ENCODE measurements at regions not wholly inside any gene's neighbourhood (a gene's known extent, or its start where the extent isn't known, plus 50 kb on each side); places are given as distances from the start of the nearest gene placed in this dataset.
"Not testable (repeated sequence)": the region's sequence is repeated elsewhere in the genome, so short reads cannot be mapped to it uniquely, and the experiment has no call there.

DNA sequence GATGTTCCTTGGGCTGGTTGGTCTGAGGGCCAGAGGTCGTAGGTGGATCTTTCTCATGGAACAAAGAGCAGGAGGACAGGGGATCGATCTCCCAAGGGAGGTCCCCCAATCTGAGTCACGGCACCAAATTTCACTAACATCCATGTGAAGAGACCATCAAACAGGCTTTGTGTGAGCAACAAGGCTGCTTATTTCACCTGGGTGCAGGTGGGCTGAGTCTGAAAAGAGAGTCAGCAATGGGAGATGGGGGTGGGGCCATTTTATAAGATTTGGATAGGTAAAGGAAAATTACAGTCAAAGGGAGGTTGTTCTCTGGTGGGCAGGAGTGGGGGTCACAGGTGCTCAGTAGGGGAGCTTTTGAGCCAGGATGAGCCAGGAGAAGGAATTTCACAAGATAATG, 334.0 kb upstream of the HTR1E start:
- DNase-seq = not testable (repeated sequence)

DNA sequence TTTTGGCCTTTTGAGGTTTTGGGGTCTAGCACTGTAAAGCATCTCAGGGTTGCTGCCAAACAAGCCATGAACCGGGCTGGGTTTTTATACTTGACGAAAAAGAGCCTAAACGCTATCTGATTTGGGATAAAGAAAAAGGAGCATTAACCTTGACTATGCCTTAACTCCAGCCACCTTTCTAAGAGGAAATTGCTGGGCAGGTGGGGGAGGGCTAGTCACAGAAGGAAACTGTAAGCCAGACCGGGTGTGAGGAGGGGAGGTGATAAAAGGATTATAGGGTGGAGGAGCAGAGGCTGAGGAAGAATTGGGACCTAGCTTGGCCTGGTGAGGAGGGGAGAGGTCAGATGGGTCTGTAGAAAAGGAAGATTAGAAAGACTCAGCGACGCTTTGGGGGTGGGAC, 335.2 kb upstream of the HTR1E start:
- DNase-seq = not testable (repeated sequence)

DNA sequence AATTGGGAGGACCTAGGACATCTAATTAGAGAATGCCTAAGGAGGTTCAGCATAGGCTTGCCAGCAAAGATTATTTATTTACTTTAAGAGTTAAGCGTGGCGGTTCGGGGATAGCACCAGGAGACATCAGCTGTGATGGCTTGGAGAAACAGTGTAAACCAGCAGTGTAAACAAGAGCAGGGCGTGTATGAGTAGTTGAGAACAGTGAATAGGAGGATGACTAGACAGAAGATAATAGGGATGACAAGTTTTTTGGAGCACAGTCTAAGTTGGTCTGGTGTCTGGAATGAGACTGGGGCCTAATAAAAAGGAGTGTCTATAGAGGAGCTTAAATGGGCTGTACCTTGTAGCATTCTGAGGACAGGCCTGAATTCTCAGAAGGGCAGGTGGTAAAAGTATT, 338.4 kb upstream of the HTR1E start:
- DNase-seq = not testable (repeated sequence)

DNA sequence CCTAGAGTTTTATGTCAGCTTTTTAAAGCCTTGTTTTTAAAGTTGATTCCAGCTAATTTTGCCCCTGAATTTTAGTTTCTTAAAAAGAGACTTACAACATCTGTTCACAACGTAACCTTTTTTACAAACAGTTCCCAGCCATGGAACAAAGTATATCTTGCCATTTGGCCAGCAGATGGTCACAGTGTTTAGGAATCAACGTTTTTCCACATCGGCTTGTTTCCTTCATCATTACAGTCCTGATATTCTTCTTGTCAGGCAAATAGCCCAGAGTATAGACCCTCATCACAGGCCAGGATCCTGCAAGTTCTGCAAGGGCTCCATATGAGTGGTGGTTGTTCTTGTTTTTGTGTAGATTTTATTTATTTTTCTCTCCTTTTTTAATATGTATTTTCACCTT, 341.7 kb upstream of the HTR1E start:
- DNase-seq = no peak

DNA sequence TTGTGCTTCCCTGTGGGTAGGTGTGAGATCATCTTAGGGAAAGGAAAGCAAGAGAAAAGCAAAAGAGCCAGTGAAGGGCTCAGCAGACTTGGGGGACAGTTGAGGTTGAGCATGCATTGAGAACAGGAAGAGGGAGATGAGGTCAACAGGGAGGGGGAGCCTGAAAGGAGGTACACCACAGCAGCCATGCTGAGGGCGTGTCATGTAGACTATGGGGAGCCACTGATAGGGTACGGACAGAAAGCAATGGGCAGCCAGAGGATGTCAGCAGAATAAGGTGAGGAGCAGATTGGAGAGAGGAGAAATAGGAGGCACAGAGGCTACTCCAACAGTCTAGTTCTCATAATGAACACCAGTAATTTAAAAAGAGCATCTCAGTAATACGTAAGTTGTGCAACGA, 351.1 kb upstream of the HTR1E start:
- DNase-seq = no peak

DNA sequence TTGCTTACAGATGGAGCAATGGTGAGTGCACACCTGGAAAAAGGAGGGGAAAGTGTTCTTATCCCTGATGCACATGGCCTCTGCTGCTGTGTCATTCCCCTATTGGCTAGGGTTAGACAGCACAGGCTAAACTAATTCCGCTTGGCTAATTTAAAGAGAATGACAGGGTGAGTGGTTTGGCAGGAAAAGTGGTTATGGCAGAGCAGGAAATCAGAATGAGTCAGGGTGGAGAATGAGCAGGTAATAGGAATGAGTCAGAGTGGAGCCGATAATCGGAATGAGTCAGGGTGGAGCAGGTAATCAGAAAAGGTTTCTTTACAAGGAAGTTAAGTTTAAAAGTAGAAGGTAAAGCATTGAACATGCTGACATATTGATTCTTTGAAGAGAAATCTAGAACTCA, 355.5 kb upstream of the HTR1E start:
- DNase-seq = no peak

DNA sequence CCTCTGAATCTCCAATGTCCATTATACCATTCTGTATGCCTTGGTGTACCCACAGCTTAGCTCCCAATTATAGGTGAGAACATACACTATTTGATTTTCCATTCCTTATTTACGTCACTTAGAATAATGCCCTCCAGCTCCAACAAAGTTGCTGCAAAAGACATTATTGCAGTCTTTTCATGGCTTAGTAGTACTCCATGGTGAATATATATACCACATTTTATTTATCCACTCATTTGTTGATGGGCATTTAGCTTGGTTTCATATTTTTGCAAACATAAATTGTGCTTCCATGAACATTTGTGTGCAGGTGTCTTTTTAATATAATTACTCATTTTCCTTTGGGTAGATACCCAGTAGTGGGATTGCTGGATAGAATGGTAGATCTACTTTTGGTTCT, 374.1 kb upstream of the HTR1E start:
- no peak for DNase-seq

DNA sequence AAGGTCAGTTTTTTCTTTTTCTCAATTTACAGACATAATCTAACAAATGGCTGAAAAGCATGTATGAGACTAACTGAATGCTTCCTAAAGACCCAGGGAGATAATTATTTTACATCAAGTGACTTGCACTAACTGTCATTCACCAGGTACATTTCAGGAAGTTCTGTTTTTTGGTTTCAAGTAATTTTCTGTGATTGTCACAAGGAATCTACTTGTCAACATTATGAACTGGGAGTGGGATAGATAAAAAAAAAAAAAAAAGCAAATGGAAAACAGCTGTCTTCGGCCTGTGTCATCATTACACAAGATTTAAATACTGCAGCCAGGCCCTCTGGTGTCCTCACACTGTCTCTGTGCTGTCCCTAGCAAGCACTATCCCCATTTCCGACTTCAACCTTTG, 379.0 kb upstream of the HTR1E start:
- no peak for DNase-seq

DNA sequence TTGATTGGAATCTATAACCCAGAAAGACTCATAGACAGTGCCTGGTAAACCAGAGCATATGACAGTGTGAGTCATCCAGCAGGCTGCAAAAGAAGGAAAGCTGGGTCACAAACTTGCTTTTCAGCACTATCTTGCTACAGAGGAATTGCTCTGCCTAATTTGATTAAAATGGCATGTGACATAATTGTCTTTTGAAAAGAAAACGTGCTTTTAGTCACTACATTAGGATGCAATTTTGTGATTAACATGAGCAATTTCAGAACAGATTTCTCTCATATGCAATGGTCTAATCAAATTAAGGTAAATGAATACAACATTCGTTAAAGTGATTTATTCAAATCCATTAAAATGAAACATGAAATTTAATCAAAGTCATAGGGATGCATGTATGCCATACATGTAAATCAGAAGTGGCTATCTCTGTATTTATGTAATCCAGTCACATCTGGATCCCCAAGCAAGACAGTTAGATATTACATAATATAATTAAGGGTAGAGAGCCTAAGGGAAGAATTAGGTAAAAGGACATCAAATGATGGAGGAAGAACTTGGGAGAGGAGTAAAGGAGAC, 400.0 kb upstream of the HTR1E start:
- DNase-seq = no peak

DNA sequence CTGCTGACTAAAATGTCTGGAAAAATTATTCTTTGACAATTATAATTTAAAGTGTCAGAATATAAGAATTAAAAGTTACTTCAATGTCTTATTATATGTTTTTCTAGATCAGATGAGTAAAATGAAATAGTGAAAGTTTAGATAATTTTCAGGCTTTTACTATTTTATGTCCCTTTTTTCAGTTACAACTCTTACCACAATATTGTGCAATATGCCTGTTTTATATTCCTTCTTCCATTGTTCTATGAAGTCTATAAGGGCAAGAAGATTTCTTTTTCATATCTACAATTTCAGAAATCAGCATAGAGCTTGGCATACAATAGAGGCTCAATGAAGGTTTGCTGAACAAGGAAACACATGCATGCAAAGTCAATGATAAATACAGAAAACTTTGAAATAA, 401.2 kb upstream of the HTR1E start:
- DNase-seq = no peak

DNA sequence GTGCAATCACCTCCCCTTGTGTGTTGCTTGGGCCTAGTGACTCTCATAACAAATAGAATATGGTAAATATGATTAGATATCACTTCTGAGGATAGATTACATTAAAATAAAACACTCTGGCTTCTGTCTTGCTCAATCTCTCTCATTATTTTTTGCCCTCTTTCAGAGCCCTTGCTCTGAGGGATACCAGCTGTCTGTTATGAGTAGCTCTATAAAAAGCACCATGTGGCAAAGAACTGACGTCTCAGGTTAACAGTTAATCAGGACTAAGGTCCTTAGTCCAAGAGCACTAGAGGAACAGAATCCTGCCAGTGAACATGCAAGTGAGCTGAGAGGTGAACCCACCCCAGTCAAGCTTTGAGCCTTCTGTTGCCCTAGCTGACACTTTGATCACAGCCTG, 402.2 kb upstream of the HTR1E start:
- DNase-seq = no peak

DNA sequence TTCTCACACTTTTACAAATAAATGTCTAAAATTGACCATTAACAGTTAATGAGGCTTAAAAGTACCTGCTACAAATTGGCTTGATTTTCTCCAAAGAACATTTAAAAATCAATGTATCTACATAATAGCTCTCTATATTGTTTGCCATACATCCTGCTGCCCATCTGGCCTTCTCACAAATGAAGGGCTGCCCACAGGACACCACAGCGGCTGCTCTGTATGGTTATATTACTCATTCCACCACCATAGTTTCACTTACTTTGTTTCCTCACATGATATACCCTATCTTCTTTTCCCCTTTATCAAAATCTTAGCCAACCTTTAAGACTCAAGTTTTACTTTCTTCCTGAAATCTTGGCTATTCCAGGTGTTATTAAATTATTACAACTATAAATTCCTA, 407.7 kb upstream of the HTR1E start:
- DNase-seq = no peak

DNA sequence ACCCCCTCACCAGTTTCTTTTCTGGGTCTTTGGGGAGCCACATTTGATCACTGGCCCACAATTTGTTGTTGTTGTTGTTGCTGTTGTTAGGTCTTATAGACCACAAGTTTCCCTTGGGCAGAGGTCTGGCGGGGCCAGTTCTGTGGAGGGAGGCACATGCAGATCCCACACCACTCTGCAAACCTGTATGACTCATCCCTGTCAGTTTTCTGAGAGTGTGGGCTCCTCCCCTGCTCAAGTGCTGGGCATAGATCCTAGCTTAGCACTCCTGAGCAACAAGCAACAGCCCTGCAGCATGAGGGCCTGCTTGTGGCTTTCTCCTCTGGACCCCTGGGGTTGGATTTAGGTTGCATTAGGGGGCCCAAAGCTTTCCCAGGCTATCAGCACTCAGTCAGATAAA, 411.1 kb upstream of the HTR1E start:
- no peak for DNase-seq

DNA sequence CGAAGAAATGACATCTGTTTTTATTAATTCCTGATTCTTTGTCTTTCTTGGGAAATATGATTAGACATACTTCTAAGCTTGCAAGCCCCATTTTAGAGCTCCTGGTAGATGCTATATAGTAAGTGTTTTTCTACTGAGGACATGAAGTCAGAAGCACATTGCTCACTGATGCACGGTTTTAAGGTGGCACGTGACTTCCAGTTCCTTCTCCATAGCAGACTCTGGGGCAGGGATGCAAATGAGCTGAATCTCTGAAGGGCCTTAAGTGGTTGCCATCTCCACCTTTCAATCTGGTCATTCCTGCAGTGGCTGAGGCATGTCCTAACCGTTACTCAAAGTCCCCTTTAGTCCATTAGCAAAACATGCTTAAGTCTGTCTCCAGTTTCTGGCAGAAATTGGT, 421.2 kb upstream of the HTR1E start:
- no peak for DNase-seq

DNA sequence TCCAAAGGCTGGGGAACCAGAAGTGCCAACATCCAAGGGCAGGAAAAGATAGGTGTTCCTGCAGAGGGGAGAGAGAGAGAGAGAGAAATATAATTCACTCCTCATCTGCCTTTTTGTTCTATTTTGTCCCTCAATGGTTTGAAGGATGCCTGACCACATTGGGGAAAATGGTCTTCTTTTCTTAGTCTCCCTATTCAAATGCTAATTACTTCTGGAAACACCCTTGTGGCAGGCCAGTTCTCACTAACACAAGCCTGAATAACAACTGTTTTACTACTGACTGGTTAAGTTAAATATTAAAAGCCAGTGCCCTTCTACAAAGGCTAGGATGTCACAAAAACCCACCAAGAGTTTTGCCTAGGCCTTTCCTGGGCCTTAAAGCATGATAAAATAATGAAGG, 425.4 kb upstream of the HTR1E start:
- DNase-seq = no peak

DNA sequence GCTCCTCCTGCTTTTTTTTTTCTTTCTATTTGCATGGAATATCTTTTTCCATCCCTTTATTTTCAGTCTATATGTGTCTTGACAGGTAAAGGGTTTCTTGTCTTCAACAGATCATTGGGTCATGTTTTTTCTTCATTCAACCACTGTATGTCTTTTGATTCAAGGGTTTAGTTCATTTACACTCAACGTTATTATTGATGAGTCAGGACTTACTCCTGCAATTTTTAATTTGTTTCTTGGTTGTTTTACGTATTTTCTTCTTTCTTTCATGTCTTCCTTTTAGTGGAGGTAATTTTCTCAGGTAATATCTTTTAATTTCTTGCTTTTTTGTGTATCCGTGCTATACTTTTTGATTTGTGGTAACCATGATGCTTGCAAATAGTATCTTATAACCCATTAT, 429.1 kb upstream of the HTR1E start:
- no peak for DNase-seq

DNA sequence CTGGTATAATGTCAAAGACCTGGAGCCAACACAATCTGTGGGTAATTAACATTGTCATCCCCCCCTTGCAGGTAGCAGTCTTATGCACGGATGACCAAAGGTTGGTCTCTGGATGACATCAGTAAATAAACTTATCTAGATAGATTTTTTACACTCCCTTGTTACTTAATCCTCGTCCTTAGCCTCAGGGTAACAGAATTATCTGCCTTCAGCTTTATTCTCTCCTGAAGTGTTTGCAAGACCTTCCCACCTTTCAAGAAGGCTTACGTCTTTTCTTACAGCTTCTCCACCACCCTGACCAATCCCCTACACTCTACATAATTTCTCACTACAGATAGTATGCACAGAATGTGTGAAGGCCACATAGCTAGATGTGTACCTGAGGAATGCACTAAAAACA, 434.8 kb upstream of the HTR1E start:
- no peak for DNase-seq

DNA sequence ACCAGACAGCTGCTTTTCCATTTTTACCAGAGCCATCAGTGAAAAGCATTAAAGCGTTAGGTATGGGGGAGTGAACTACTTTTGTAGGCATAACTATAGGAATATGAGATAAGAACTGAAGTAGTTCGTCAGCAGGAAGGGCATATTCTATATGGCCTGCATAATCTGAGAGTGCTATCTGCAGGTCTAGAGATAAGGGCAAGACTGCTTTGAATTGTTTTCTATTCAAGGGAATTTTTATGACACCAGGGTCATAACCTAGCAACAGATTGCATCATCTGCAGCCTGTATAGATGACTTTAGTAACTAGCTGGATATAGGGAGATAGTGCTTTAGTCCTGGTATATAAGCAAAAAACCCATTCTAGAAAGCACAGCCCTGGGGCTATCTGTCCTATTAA, 437.3 kb upstream of the HTR1E start:
- DNase-seq = no peak

DNA sequence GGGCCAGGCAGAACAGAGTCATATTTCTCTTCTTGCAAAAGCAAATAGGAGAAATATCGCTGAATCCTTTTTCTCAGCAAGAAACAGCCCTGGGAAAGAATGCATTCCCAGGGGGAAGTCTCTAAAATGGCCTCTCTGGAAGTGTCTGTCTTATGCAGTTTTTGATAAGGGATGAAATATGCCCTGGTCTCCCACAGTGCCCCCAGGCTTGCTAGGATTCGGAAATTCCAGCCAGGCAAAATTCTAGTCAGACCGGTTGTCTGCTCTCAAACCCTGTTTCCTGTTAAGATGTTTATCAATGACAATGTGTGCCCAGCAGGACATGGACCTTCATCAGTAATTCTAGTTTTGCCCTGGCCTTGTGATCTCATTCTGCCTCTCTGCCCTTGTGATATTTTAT, 448.3 kb upstream of the HTR1E start:
- not testable (repeated sequence) for DNase-seq

DNA sequence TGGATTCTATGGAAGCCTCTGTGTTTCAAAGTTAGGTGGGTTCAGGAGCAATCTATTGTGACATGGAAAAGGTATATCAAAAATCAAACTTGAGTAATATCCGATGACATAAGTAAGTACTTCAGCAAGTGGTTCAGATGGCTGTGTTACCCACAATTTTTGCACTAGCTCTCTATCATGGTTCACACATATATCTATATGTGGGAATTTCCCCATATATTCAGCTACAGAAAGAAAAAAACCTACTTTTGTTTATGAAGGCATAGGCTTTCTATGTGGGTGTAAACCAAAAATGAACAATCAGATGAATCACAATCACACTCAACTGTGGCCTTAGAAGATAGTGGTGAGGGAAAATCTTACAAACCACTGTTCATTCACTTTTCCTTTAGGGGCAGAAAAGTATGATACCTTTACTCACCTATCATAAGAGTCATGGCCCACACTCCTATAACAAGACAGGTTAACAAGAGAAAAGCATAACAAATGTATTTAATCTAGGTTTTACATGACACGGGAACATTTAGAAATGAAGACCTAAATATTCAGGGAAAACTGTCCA, 449.6 kb upstream of the HTR1E start:
- DNase-seq = no peak

DNA sequence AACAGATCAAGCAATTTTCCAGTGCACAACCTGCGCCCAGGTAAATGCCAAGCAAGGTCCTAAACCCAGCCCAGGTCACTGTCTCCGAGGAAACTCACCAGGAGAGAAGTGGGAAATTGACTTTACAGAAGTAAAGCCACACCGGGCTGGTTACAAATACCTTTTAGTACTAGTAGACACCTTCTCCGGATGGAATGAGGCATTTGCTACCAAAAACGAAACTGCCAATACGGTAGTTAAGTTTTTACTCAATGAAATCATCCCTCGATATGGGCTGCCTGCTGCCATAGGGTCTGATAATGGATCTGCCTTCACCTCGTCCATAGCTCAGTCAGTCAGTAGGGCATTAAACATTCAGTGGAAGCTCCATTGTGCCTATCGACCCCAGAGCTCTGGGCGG, 459.0 kb upstream of the HTR1E start:
- not testable (repeated sequence) for DNase-seq

DNA sequence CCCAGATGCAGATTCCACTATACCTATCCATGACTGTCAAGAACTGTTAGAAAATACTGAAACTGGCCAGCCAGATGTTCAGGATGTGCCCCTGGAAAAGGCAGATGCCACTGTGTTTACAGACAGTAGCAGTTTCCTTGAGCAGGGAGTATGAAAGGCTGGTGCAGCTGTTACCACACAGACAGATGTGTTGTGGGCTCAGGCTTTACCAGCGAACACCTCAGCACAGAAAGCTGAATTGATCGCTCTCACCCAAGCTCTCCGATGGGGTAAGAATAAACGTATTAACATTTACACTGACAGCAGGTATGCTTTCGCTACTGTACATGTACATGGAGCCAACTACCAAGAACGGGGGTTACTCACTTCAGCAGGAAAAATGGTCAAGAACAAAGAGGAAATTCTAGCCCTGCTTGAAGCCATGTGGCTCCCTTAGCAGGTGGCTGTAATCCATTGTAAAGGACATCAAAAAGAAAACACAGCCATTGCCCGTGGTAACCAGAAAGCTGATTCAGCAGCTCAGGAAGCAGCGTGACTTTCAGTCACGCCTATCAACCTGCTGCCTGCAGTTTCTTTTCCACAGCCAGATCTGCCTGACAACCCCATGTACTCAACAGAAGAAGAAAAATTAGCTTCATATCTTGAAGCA, 459.7 kb upstream of the HTR1E start:
- DNase-seq = no peak

DNA sequence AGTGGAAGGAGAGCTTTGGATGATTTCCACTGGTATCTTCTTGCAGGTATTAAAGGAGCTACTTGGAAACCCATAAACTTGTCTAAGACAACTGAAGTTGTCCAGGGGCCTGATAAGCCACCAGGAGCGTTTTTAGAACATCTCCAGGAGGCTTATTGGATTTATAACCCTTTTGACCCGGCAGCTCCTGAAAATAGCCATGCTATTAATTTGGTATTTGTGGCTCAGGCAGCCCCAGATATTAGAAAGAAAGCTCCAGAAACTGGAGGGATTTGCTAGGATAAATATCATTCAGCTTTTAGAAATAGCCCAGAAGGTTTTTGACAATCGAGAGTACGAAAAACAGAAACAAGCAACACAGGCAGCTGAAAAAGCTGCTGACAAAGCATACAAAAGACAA, 461.0 kb upstream of the HTR1E start:
- DNase-seq = no peak

DNA sequence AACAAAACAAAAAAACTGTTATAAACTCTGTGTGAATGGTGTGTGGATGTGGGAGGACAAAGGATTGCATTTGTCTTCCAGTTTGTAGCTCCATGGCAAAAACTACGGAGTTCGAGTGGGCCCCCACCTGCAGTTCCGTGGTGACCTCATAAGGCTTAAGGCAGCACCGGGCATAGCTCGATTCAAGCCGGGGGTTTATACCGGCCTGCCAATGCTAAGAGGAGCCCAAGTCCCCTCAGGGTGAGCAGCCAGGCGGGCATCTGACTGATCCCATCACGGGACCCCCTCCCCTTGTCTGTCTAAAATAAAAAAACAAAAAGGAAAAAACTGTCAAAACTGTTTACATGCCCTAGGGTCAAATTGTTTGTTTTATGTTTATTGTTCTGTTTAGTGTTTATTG, 463.2 kb upstream of the HTR1E start:
- no peak for DNase-seq

DNA sequence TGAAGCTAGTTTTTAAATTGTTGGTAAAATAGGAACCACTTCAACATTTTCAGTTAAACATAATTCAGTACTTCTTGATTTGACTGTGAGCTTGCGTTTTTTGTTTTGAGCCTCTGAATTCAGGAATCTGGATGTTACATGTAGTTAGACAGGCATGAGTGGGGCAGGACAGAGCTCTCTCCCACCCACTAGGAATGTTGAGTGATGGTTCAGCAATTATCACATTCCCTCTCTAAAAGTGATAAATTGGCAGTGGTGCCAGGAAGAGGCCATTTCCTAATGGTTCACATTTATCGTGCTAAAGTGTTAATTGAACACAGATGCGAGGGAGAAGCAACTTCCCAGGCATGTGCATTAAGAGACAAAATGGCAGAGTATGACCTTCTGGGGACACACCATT, 465.5 kb upstream of the HTR1E start:
- no peak for DNase-seq

All from CD4-positive, alpha-beta T cell treated with Interleukin-21 for 1 hour (primary cell).